ENCODE measurements at regions not wholly inside any gene's neighbourhood (a gene's known extent, or its start where the extent isn't known, plus 50 kb on each side); places are given as distances from the start of the nearest gene placed in this dataset.

GRCh38 chr13:39971526-39971925 is 316.1 kb downstream of the COG6 start:
- no peaks in the 10 kb centered on the region for H3K36me3 Mint-ChIP-seq (ENCODE audit: unreplicated experiment)
- H3K4me3 Mint-ChIP-seq (ENCODE audit: unreplicated experiment), result no peak overlapping the region
- TF ChIP-seq CTCF (IDR thresholded peaks at IDR 0.05), result no peak
- no peaks in the 10 kb centered on the region for H3K9me3 Mint-ChIP-seq (ENCODE audit: unreplicated experiment)
- DNase-seq (ENCODE audit: extremely low spot score, unreplicated experiment), result no peak
- H3K4me1 Mint-ChIP-seq (ENCODE audit: unreplicated experiment), result no peaks in the 10 kb centered on the region
- H3K27me3 Mint-ChIP-seq (ENCODE audit: unreplicated experiment), result peaks cover 2% of the 10 kb centered on the region
- no peak overlapping the region for H3K27ac Mint-ChIP-seq (ENCODE audit: unreplicated experiment)

- H3K4me3 Mint-ChIP-seq (ENCODE audit: unreplicated experiment), result no peak overlapping the region
- peaks cover 8% of the 10 kb centered on the region for H3K27me3 Mint-ChIP-seq (ENCODE audit: unreplicated experiment)
Observed at GRCh38 chr13:39976481-39976880, 321.0 kb downstream of the COG6 start.

GRCh38 chr13:39981056-39981455 is 325.6 kb downstream of the COG6 start:
- TF ChIP-seq CTCF (IDR thresholded peaks at IDR 0.05), result no peak
- DNase-seq (ENCODE audit: extremely low spot score, unreplicated experiment), result no peak
- Mint-ChIP-seq H3K4me3 (ENCODE audit: unreplicated experiment) (no peak overlapping the region), H3K27me3 (ENCODE audit: unreplicated experiment) (peaks cover 6% of the 10 kb centered on the region), H3K9me3 (ENCODE audit: unreplicated experiment) (no peaks in the 10 kb centered on the region), H3K36me3 (ENCODE audit: unreplicated experiment) (no peaks in the 10 kb centered on the region), H3K4me1 (ENCODE audit: unreplicated experiment) (no peaks in the 10 kb centered on the region), H3K27ac (ENCODE audit: unreplicated experiment) (no peak overlapping the region)

More at GRCh38 chr13:39976481-39976880, 321.0 kb downstream of the COG6 start:
- H3K4me1 Mint-ChIP-seq (ENCODE audit: unreplicated experiment), result no peaks in the 10 kb centered on the region
- no peaks in the 10 kb centered on the region for H3K36me3 Mint-ChIP-seq (ENCODE audit: unreplicated experiment)
- DNase-seq (ENCODE audit: extremely low spot score, unreplicated experiment), result no peak
- no peak overlapping the region for H3K27ac Mint-ChIP-seq (ENCODE audit: unreplicated experiment)
- H3K9me3 Mint-ChIP-seq (ENCODE audit: unreplicated experiment), result no peaks in the 10 kb centered on the region
- TF ChIP-seq CTCF (IDR thresholded peaks at IDR 0.05), result no peak

GRCh38 chr13:39982745-39983144 is 327.3 kb downstream of the COG6 start:
- Mint-ChIP-seq H3K4me1 (ENCODE audit: unreplicated experiment) (no peaks in the 10 kb centered on the region), H3K9me3 (ENCODE audit: unreplicated experiment) (no peaks in the 10 kb centered on the region)
- no peak for TF ChIP-seq CTCF (IDR thresholded peaks at IDR 0.05)

GRCh38 chr13:39985071-39985470 is 329.6 kb downstream of the COG6 start:
- Mint-ChIP-seq H3K4me3 (ENCODE audit: unreplicated experiment) (no peak overlapping the region), H3K27ac (ENCODE audit: unreplicated experiment) (no peak overlapping the region), H3K4me1 (ENCODE audit: unreplicated experiment) (no peaks in the 10 kb centered on the region), H3K27me3 (ENCODE audit: unreplicated experiment) (peaks cover 2% of the 10 kb centered on the region), H3K9me3 (ENCODE audit: unreplicated experiment) (no peaks in the 10 kb centered on the region), H3K36me3 (ENCODE audit: unreplicated experiment) (no peaks in the 10 kb centered on the region)
- no peak for DNase-seq (ENCODE audit: extremely low spot score, unreplicated experiment)
- no peak for TF ChIP-seq CTCF (IDR thresholded peaks at IDR 0.05)

More at GRCh38 chr13:39982745-39983144, 327.3 kb downstream of the COG6 start:
- Mint-ChIP-seq H3K4me3 (ENCODE audit: unreplicated experiment) (no peak overlapping the region), H3K27ac (ENCODE audit: unreplicated experiment) (no peak overlapping the region), H3K36me3 (ENCODE audit: unreplicated experiment) (no peaks in the 10 kb centered on the region), H3K27me3 (ENCODE audit: unreplicated experiment) (peaks cover 6% of the 10 kb centered on the region)
- no peak for DNase-seq (ENCODE audit: extremely low spot score, unreplicated experiment)
